Panc1 (cell line): ENCODE measurements at regions not wholly inside any gene's neighbourhood (a gene's known extent, or its start where the extent isn't known, plus 50 kb on each side); places are given as distances from the start of the nearest gene placed in this dataset.

ENCODE experiments used
- SIN3A ChIP-seq: IDR thresholded peaks from 2 replicates; pipeline ENCODE4 v1.6.1; 2012; ENCODE audit warnings: low read depth, mild to moderate bottlenecking, low read length, moderate library complexity, borderline replicate concordance; ENCODE audit not compliant: insufficient read depth
- TF ChIP-seq, protein P1 (sequence below), 2 experiments: IDR thresholded peaks; 2 replicates each; pipeline ENCODE4 v1.6.1; 2011 to 2012; ENCODE audit warnings: low read depth in 2 of 2, control low read depth in 1 of 2, low read length in 1 of 2, mild to moderate bottlenecking in 1 of 2, moderate library complexity in 1 of 2; ENCODE audit not compliant: insufficient read depth in 1 of 2

DNA sequence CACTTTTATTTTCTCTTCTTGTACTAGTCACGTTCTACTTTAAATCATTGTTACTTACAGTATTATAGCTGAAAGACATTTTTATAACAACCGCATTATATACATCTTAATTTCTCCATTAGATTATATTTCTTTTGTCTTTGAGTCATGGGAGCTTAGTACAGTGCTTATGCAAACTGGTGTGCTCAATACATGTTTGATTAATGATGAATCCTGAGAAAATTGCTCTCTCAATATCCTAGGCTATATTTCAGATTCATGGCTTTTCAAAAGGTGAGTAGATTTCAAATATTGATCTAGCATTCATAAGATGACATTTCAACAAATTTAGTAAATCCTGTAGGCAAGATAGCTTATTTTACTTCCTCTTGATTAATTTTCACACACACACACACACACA is 102.2 kb upstream of the FST start:
- TF ChIP-seq, protein P1, sequence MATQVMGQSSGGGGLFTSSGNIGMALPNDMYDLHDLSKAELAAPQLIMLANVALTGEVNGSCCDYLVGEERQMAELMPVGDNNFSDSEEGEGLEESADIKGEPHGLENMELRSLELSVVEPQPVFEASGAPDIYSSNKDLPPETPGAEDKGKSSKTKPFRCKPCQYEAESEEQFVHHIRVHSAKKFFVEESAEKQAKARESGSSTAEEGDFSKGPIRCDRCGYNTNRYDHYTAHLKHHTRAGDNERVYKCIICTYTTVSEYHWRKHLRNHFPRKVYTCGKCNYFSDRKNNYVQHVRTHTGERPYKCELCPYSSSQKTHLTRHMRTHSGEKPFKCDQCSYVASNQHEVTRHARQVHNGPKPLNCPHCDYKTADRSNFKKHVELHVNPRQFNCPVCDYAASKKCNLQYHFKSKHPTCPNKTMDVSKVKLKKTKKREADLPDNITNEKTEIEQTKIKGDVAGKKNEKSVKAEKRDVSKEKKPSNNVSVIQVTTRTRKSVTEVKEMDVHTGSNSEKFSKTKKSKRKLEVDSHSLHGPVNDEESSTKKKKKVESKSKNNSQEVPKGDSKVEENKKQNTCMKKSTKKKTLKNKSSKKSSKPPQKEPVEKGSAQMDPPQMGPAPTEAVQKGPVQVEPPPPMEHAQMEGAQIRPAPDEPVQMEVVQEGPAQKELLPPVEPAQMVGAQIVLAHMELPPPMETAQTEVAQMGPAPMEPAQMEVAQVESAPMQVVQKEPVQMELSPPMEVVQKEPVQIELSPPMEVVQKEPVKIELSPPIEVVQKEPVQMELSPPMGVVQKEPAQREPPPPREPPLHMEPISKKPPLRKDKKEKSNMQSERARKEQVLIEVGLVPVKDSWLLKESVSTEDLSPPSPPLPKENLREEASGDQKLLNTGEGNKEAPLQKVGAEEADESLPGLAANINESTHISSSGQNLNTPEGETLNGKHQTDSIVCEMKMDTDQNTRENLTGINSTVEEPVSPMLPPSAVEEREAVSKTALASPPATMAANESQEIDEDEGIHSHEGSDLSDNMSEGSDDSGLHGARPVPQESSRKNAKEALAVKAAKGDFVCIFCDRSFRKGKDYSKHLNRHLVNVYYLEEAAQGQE (IDR thresholded peaks at IDR 0.05; ENCODE audit: insufficient read depth in 1 of 2, low read depth in 2 of 2, low read length in 1 of 2) = no peak
- TF ChIP-seq SIN3A = no peak
